HUES6 (cell line): ENCODE measurements at regions not wholly inside any gene's neighbourhood (a gene's known extent, or its start where the extent isn't known, plus 50 kb on each side); places are given as distances from the start of the nearest gene placed in this dataset.

ENCODE experiments used
- H3K27ac ChIP-seq: 2 replicates; pipeline ENCODE4 v1.7.0; 2013; ENCODE audit warnings: low read depth, mild to moderate bottlenecking, low read length, inconsistent platforms
- H3K27me3 ChIP-seq: 2 replicates; pipeline ENCODE4 v1.6.1; 2013; ENCODE audit warnings: low read length; ENCODE audit not compliant: control insufficient read depth, insufficient read depth
- H3K36me3 ChIP-seq: 2 replicates; pipeline ENCODE4 v1.6.1; 2013; ENCODE audit warnings: low read length; ENCODE audit not compliant: control insufficient read depth, insufficient read depth
- H3K4me1 ChIP-seq: 2 replicates; pipeline ENCODE4 v1.6.1; 2013; ENCODE audit warnings: low read length; ENCODE audit not compliant: control insufficient read depth, insufficient read depth
- H3K4me3 ChIP-seq: 2 replicates; pipeline ENCODE4 v1.5.1; 2013; ENCODE audit warnings: low read depth, low read length
- H3K9ac ChIP-seq: one replicate; pipeline ENCODE4 v1.6.1; 2013; ENCODE audit warnings: mild to moderate bottlenecking, low read length
- H3K9me3 ChIP-seq: 2 replicates; pipeline ENCODE4 v1.6.1; 2013; ENCODE audit warnings: low read depth, low read length; ENCODE audit not compliant: control insufficient read depth, insufficient read depth

DNA sequence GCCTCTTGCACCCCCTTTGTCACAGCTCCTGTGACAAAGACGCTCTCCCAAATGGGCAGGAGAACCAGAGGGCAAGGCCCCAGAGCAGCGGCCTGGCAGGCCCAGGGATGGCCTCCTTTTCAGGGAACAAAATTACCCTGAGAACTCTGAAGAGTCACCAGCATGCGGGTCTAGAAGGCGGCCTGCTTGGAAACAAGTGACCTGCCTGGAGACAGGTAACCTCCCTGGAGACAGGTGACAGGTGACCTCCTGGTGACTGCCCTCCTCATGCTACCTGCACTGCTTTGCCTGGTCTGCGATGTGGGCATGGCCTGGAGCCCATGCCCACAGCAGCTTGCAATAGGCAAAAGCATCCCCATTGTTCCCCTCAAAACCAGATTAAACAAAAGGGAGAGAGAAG, 86.5 kb upstream of the ZC3H12A start:
- H3K27ac ChIP-seq = no peak overlapping the region
- H3K36me3 ChIP-seq = no peaks in the 10 kb centered on the region
- H3K9me3 ChIP-seq = 0 out of 2 replicates have a peak, but pooled peaks cover 2% of the 10 kb centered on the region
- H3K27me3 ChIP-seq = no peaks in the 10 kb centered on the region; the same call in 1 of the 2 replicates
- H3K4me1 ChIP-seq = 0 out of 2 replicates have a peak, but pooled peaks cover 6% of the 10 kb centered on the region
- no peak overlapping the region for H3K9ac ChIP-seq
- H3K4me3 ChIP-seq = no peak overlapping the region

DNA sequence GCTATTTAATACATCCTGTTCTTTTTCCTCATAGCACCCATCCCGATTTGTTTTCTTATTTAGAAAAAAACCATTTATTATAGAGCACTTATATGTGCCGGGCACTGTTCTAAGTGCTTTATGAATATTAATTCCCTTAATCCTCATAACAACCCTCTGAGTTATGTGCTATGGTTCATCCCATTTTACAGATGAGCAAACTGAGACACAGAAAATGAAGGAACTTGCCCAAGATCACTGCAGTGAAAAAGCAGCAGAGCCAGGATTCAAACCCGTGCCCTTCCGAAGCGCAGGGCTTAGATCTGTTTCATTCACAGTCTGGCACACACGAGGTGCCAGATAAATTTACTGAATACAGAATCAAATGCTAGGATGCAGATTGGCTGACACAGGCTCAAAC, 85.1 kb upstream of the ZC3H12A start:
- H3K4me1 ChIP-seq = 0 out of 2 replicates have a peak, but pooled peaks cover 6% of the 10 kb centered on the region
- no peaks in the 10 kb centered on the region for H3K9me3 ChIP-seq
- H3K27ac ChIP-seq = no peak overlapping the region
- H3K4me3 ChIP-seq = no peak overlapping the region
- no peaks in the 10 kb centered on the region for H3K36me3 ChIP-seq
- H3K27me3 ChIP-seq = no peaks in the 10 kb centered on the region
- no peak overlapping the region for H3K9ac ChIP-seq

DNA sequence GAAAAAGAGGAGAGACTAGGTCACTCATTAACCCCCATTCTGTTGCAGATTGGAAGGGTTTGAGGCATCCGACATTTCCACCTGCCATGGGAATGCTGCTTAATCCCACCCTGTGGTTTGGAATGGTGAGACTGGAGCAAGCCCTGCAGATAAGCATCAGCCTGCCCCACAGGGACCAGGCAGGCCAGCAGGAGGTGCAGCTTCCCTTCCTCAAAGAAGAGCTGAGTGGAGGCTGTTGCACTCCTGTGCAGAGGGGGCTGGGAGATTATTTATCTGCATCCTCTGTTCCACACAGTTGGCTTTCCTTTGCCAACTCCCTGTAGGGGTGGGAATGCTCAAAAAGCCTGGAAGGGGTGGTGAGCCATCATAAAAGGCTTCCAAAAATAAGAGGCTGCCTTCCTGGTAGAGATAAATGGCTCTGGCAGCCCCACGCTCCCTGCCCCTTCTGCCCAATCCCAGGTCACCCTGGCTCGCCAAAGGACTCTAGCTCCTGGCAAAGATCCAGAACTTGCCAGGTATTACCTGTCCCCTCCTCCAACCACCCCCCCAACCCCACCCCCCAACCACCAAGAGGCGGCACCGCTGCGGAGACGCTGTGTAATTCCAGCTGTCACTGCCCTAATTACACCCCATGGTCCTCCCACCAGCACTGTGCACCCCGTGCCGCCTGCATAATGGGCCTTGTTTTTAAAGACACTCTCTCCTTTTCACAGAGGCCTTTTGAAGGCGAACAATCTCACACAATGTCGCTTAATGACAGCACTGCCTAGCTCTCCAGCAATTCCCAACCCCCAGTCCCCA, 83.0 kb upstream of the ZC3H12A start:
- Histone ChIP-seq H3K27me3 (0 out of 2 replicates have a peak, but pooled peaks cover 2% of the 10 kb centered on the region), H3K4me1 (peaks cover 15% of the 10 kb centered on the region), H3K9me3 (no peaks in the 10 kb centered on the region), H3K27ac (no peak overlapping the region), H3K4me3 (no peak overlapping the region), H3K36me3 (no peaks in the 10 kb centered on the region), H3K9ac (no peak overlapping the region)

DNA sequence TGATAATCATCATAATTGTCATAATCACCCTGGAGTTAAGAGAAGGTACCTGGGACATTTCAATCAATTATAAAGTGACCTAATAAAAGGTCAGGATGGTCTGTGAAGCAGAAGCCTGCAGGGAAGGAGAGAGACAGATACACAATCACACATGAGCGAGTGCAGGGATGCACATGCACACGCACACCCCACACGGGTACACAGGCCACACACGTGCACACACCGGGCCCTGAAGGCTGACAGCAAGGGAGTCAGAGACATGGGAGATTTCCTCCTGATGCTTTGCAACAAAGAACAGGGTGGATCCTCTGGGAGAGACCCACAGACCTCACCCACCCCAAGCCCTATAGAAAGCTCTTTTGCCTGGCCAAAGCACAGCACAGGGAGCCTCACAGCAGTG, 82.3 kb upstream of the ZC3H12A start:
- Histone ChIP-seq H3K27ac (no peak overlapping the region), H3K4me3 (no peak overlapping the region), H3K4me1 (peaks cover 15% of the 10 kb centered on the region), H3K9ac (no peak overlapping the region), H3K9me3 (no peaks in the 10 kb centered on the region), H3K27me3 (0 out of 2 replicates have a peak, but pooled peaks cover 2% of the 10 kb centered on the region), H3K36me3 (no peaks in the 10 kb centered on the region)

DNA sequence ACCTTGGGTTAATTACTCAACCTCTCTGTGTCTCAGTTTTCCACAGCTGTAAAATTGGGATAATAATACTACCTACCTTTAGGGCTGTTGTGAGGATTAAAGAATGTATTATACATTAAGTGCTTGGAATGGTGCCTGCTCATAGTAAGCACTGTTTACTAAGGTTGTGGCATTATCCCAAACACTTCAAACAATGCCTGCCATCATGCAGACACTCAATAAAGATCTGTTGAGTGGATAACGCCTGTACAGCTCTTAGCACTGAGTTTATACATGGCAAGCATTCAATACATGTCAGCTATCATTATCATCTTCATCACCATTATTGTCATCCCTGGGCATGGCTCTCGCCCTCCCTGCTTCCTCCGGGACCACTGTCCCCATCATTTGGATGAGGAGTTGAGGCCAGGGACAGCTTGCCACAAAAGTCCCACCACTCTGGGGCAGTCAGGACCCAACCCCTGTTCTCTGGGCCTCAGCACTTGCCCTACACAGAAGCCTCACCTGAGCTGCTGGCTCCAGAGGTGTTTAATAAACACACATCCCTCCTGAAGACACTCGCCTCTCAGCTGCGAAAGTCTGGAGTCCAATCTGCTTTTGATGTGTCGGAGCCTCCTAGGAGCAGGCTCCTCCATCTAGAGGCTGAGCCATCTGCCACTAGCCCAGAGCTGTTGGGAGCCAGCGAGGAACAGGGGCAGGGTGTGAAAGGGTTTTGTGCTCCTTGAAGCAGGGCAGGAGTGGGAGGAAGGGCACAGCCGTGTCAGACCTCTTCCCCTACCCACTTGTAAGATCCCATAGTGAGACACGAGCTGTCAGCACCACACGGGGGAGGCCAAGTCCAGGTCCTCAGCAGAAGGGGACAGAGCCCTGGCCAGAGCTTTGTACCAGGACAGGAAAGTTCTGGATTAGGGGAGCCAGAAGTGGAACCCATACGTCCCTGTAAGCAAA, 80.9 kb upstream of the ZC3H12A start:
- Histone ChIP-seq H3K9me3 (no peaks in the 10 kb centered on the region), H3K9ac (no peak overlapping the region), H3K4me3 (no peak overlapping the region), H3K36me3 (no peaks in the 10 kb centered on the region), H3K4me1 (peaks cover 15% of the 10 kb centered on the region), H3K27ac (no peak overlapping the region), H3K27me3 (0 out of 2 replicates have a peak, but pooled peaks cover 2% of the 10 kb centered on the region)

DNA sequence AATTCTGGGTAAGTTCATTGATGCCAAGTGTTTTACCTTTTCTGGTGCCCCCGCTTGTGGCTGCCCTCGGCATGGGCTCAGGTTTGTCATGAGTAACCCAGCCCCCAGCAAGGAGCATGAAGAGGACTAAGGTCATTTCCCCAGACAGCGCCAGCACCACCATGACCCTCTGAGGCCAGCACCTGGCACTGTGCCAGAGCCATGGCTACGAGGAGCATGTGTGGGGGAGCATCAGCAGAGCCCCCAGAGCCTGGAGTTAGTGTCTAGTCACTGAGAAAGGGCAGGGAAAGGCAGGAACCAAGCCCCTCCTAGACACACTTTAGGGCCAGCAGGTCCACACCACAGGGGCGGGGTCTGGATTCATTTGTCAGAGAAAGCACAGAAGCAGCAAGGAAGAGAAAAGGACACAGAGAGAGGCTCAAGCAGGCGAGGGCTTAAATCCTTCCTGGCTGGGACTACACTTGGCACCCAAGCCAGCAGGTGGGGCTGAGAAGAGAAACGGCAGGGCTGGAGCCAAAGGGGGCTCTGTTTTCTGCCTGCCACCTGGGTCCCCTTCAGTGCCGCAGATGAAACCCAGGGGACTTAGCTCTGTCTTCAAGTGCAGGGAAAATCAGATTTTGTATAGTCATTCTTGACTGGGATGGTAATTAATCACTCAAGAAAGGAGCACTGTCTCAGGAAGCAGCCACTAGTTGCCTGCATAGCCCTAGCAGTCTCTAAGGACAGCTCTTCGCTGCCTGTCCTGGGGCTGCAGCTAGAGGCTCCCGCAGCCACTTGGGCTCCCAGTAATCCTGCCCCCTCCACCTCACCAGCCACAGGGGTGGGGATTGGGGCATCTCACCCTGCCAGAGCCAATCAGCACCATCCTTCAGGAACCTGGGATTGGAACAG, 79.6 kb upstream of the ZC3H12A start:
- 0 out of 2 replicates have a peak, but pooled peaks cover 4% of the 10 kb centered on the region for H3K27me3 ChIP-seq
- H3K9ac ChIP-seq = no peak overlapping the region
- peaks cover 15% of the 10 kb centered on the region for H3K4me1 ChIP-seq
- no peak overlapping the region for H3K27ac ChIP-seq
- H3K9me3 ChIP-seq = no peaks in the 10 kb centered on the region
- H3K36me3 ChIP-seq = no peaks in the 10 kb centered on the region
- no peak overlapping the region; the same call in 1 of the 2 replicates for H3K4me3 ChIP-seq

DNA sequence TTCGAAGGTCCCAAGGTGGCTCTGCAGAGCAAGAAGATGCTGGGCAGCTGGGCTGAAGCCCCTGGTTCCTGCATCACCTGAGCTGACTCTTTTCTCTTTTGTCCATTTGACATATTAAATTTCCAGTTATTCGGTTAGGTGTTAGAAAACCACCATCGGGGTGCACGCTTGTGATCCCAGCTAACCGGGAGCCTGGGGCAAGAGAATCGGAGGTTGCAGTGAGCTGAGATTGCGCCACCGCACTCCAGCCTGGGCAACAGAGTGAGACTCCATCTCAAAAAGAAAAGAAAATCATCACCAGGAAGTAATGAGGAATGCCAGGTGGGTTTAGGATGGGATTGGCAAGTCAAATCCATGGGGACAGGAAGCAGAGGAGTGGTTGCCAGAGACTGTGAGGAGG, 76.3 kb upstream of the ZC3H12A start:
- H3K27me3 ChIP-seq = peaks cover 5% of the 10 kb centered on the region; the same call in 1 of the 2 replicates
- H3K9me3 ChIP-seq = no peaks in the 10 kb centered on the region
- H3K27ac ChIP-seq = no peak overlapping the region
- H3K9ac ChIP-seq = no peak overlapping the region
- peaks cover 10% of the 10 kb centered on the region for H3K4me1 ChIP-seq
- no peaks in the 10 kb centered on the region for H3K36me3 ChIP-seq
- no peak overlapping the region for H3K4me3 ChIP-seq

DNA sequence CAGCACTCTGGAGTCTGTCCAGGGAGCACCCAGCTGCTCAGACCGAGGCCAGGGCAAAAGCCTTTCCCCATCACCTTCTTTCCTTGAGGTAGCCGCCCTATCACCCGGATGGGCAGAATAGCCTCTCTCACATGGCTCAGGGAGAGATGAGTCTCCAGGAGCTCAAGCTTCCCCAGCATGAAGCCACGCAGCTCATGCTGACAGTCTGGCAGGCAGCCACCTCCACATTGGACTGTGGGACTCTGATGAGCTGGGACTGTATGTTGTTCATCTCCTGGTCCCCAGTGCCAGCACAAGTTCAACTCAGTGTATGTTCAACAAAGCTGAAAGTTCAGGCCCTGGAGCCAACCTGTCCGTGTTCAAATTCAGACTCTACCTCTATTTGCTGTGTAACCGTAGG, 75.2 kb upstream of the ZC3H12A start:
- no peaks in the 10 kb centered on the region for H3K36me3 ChIP-seq
- H3K9ac ChIP-seq = no peak overlapping the region
- H3K27me3 ChIP-seq = peaks cover 5% of the 10 kb centered on the region; the same call in 1 of the 2 replicates
- peaks cover 10% of the 10 kb centered on the region for H3K4me1 ChIP-seq
- H3K27ac ChIP-seq = no peak overlapping the region
- H3K4me3 ChIP-seq = no peak overlapping the region
- no peaks in the 10 kb centered on the region for H3K9me3 ChIP-seq

DNA sequence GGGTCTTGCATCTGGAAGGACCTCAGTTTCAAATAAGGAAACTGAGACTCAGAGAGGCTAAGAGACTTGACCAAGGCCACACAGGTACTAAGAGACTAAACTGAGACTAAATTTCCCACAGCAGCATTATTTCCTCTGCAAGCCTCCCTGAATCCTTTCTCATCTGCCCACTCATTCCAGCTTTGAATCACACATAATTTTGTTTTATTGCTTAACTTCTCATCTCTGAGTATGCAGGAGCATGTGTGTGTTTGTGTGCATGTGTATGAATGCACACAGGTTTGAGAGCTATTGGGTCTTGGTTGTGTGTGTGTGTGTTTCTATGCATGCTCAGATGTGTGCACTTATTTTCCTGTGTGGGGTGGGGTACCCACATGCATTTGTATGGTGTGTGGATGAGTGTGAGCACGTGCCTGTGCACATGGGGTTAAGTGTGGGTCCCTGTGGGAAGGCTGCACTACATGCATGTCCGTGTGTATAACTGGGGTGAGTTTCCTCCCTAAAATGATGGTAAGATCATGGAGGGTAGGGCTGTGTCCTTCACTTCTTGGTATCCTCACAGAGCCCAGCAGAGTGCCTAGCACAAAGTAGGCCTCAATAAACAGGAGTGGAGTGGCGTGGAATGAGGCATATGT, 74.4 kb upstream of the ZC3H12A start:
- H3K9ac ChIP-seq = no peak overlapping the region
- H3K27ac ChIP-seq = no peak overlapping the region
- H3K27me3 ChIP-seq = peaks cover 5% of the 10 kb centered on the region; the same call in 1 of the 2 replicates
- H3K4me3 ChIP-seq = no peak overlapping the region
- no peaks in the 10 kb centered on the region for H3K9me3 ChIP-seq
- H3K4me1 ChIP-seq = peaks cover 5% of the 10 kb centered on the region
- H3K36me3 ChIP-seq = no peaks in the 10 kb centered on the region
